A549 (cell line): ENCODE measurements at regions not wholly inside any gene's neighbourhood (a gene's known extent, or its start where the extent isn't known, plus 50 kb on each side); places are given as distances from the start of the nearest gene placed in this dataset.

Source experiments
- CTCF ChIP-seq: fragments of >200 bp; sonication (Bioruptor Twin); formaldehyde crosslinking; IDR thresholded peaks from 3 replicates; pipeline ENCODE4 v1.5.1; 2016
- FOSL2 ChIP-seq, 2 experiments: fragments of 450-650 bp in 1 of 2; fragments of >200 bp in 1 of 2; sonication (Bioruptor Twin) in 1 of 2; formaldehyde crosslinking; IDR thresholded peaks; 2 replicates each; pipeline versions ENCODE4 v1.5.0 to v1.6.1; 2016 to 2020; ENCODE audit warnings: mild to moderate bottlenecking in 1 of 2, moderate library complexity in 1 of 2
- HDAC2 ChIP-seq: fragments of 200-600 bp; sonication (generic); IDR thresholded peaks from 2 replicates; pipeline ENCODE4 v1.6.1; 2016
- HOXA7 ChIP-seq: fragments of 250-450 bp; sonication (Bioruptor Pico); IDR thresholded peaks from 2 replicates; pipeline ENCODE4 v1.5.0; 2020; ENCODE audit warnings: mild to moderate bottlenecking, moderate library complexity
- MYC ChIP-seq: IDR thresholded peaks from 2 replicates; pipeline ENCODE4 v1.6.1; 2012; ENCODE audit warnings: mild to moderate bottlenecking, inconsistent platforms, low read length, improper control_type of control experiment, borderline replicate concordance
- NR3C1 ChIP-seq: fragments of >200 bp; sonication (Bioruptor Twin); formaldehyde crosslinking; IDR thresholded peaks from 3 replicates; pipeline ENCODE4 v1.6.1; 2017
- PHF8 ChIP-seq: fragments of 200-600 bp; sonication (generic); IDR thresholded peaks from 2 replicates; pipeline ENCODE4 v1.6.1; 2016; ENCODE audit warnings: low read depth, mild to moderate bottlenecking, antibody characterized with exemption, moderate library complexity, borderline replicate concordance
- POLR2A ChIP-seq: IDR thresholded peaks from 2 replicates; pipeline ENCODE4 v1.6.1; 2012; ENCODE audit warnings: mild to moderate bottlenecking, low read length
- REST ChIP-seq: fragments of 200-600 bp; sonication (generic); IDR thresholded peaks from 2 replicates; pipeline ENCODE4 v1.6.1; 2016; ENCODE audit warnings: antibody characterized with exemption, mild to moderate bottlenecking, moderate library complexity
- SMC3 ChIP-seq: fragments of >200 bp; sonication (Bioruptor Twin); formaldehyde crosslinking; IDR thresholded peaks from 3 replicates; pipeline ENCODE4 v1.6.1; 2018; ENCODE audit warnings: inconsistent platforms
- ZC3H11A ChIP-seq: fragments of 450-650 bp; IDR thresholded peaks from 2 replicates; pipeline ENCODE4 v1.6.1; 2014; ENCODE audit warnings: antibody characterized with exemption, mild to moderate bottlenecking
- TF ChIP-seq, protein P1 (sequence below): IDR thresholded peaks from 2 replicates; pipeline ENCODE4 v1.6.1; 2012
- TF ChIP-seq, protein P2 (sequence below): fragments of 150-350 bp; IDR thresholded peaks from 2 replicates; pipeline ENCODE4 v1.6.1; 2014; ENCODE audit warnings: low read depth, mild to moderate bottlenecking, low read length

DNA sequence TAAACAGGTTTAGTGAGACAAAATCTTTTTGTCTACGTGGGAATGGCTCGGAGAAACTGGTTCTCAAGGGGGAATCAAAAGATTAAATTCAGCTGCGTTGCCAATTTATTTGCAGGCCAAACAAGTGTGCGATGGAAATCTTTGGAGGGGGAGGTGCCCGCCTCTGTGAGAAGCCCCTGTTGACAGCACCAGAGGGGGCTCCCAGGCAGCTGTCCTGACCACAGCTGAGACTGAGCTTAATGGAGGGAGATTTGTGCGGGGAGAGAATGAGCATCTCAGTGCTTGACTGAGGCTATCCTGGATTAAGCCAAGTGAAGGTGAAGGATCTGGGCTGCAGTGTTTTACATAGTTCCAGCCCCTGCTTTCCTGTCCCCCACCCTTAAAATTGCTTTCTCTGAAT, 169.7 kb downstream of the ATG4C start:
- TF ChIP-seq ZC3H11A: no peak
- no peak for TF ChIP-seq REST
- TF ChIP-seq CTCF: no peak
- no peak for TF ChIP-seq HOXA7
- TF ChIP-seq HDAC2: no peak
- no peak for TF ChIP-seq SMC3
- TF ChIP-seq, protein P1, sequence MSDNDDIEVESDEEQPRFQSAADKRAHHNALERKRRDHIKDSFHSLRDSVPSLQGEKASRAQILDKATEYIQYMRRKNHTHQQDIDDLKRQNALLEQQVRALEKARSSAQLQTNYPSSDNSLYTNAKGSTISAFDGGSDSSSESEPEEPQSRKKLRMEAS: no peak
- no peak for TF ChIP-seq PHF8
- TF ChIP-seq, protein P2, sequence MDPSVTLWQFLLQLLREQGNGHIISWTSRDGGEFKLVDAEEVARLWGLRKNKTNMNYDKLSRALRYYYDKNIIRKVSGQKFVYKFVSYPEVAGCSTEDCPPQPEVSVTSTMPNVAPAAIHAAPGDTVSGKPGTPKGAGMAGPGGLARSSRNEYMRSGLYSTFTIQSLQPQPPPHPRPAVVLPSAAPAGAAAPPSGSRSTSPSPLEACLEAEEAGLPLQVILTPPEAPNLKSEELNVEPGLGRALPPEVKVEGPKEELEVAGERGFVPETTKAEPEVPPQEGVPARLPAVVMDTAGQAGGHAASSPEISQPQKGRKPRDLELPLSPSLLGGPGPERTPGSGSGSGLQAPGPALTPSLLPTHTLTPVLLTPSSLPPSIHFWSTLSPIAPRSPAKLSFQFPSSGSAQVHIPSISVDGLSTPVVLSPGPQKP: no peak
- TF ChIP-seq FOSL2 (IDR thresholded peaks at IDR 0.05): no peak
- no peak for TF ChIP-seq FOSL2 (CRISPR knock-in tag; IDR thresholded peaks at IDR 0.05)
- TF ChIP-seq MYC: no peak
- no peak for TF ChIP-seq NR3C1
- no peak for TF ChIP-seq POLR2A
